HG02870 (cell line): ENCODE measurements at regions not wholly inside any gene's neighbourhood (a gene's known extent, or its start where the extent isn't known, plus 50 kb on each side); places are given as distances from the start of the nearest gene placed in this dataset.

Experiments used
- ATAC-seq: cut with Tn5 transposase; IDR thresholded peaks from one replicate; pipeline ENCODE4 v1.9.1; 2021; ENCODE audit warnings: mild to moderate bottlenecking, moderate library complexity; ENCODE audit not compliant: unreplicated experiment

GRCh38 chr3:118067439-118067838 lies 967.2 kb downstream of the IGSF11 start:
- ATAC-seq: no peak

GRCh38 chr3:118075873-118076272 lies 958.8 kb downstream of the IGSF11 start:
- no peak for ATAC-seq

GRCh38 chr3:118077332-118077731 lies 957.3 kb downstream of the IGSF11 start:
- no peak for ATAC-seq

GRCh38 chr3:118080889-118081288 lies 953.8 kb downstream of the IGSF11 start:
- no peak for ATAC-seq

GRCh38 chr3:118088696-118089095 lies 946.0 kb downstream of the IGSF11 start:
- no peak for ATAC-seq

GRCh38 chr3:118089563-118089962 lies 945.1 kb downstream of the IGSF11 start:
- no peak for ATAC-seq

- no peak for ATAC-seq
Measured at GRCh38 chr3:118097226-118097625, 937.4 kb downstream of the IGSF11 start.

GRCh38 chr3:118097660-118098059 lies 937.0 kb downstream of the IGSF11 start:
- ATAC-seq: no peak

- no peak for ATAC-seq
Measured at GRCh38 chr3:118098827-118099226, 935.8 kb downstream of the IGSF11 start.

GRCh38 chr3:118101891-118102290 lies 932.8 kb downstream of the IGSF11 start:
- no peak for ATAC-seq

- ATAC-seq: no peak
Measured at GRCh38 chr3:118102737-118103136, 931.9 kb downstream of the IGSF11 start.

GRCh38 chr3:118108201-118108600 lies 926.4 kb downstream of the IGSF11 start:
- ATAC-seq: no peak

GRCh38 chr3:118108769-118109168 lies 925.9 kb downstream of the IGSF11 start:
- ATAC-seq: no peak

GRCh38 chr3:118110211-118110610 lies 924.4 kb downstream of the IGSF11 start:
- no peak for ATAC-seq

- ATAC-seq: no peak
Measured at GRCh38 chr3:118116991-118117390, 917.7 kb downstream of the IGSF11 start.

GRCh38 chr3:118126751-118127150 lies 907.9 kb downstream of the IGSF11 start:
- ATAC-seq: no peak

GRCh38 chr3:118127992-118128391 lies 906.7 kb downstream of the IGSF11 start:
- ATAC-seq: no peak

GRCh38 chr3:118128886-118129285 lies 905.8 kb downstream of the IGSF11 start:
- no peak for ATAC-seq

GRCh38 chr3:118137778-118138177 lies 896.9 kb downstream of the IGSF11 start:
- ATAC-seq: no peak

- no peak for ATAC-seq
Measured at GRCh38 chr3:118144919-118145318, 889.7 kb downstream of the IGSF11 start.

- no peak for ATAC-seq
Measured at GRCh38 chr3:118146658-118147375, 887.8 kb downstream of the IGSF11 start.

GRCh38 chr3:118151164-118151563 lies 883.5 kb downstream of the IGSF11 start:
- ATAC-seq: no peak
